Suppressor macrophage treated with lipopolysaccharide for 4 hours (primary cell): ENCODE measurements at regions not wholly inside any gene's neighbourhood (a gene's known extent, or its start where the extent isn't known, plus 50 kb on each side); places are given as distances from the start of the nearest gene placed in this dataset.

Experiments
- DNase-seq: peaks from one replicate; pipeline ENCODE4 v3.0.0-alpha.2; 2020

GRCh38 chr4:38230821-38231563 is 270.8 kb downstream of the PTTG2 start:
- DNase-seq: no peak

GRCh38 chr4:38231626-38232025 is 271.4 kb downstream of the PTTG2 start:
- DNase-seq: no peak

- DNase-seq: no peak
Measured at GRCh38 chr4:38232741-38233140, 272.5 kb downstream of the PTTG2 start.

GRCh38 chr4:38233727-38234480 is 273.7 kb downstream of the PTTG2 start:
- peak; percentile 65 for DNase-seq

- DNase-seq: no peak
Measured at GRCh38 chr4:38235354-38235753, 275.2 kb downstream of the PTTG2 start.

- DNase-seq: no peak
Measured at GRCh38 chr4:38236003-38236402, 275.8 kb downstream of the PTTG2 start.

- DNase-seq: no peak
Measured at GRCh38 chr4:38236503-38236902, 276.3 kb downstream of the PTTG2 start.

- peak; percentile 91 for DNase-seq
Measured at GRCh38 chr4:38237139-38237538, 276.9 kb downstream of the PTTG2 start.

- no peak for DNase-seq
Measured at GRCh38 chr4:38241541-38241940, 281.3 kb downstream of the PTTG2 start.

GRCh38 chr4:38242101-38242500 is 281.9 kb downstream of the PTTG2 start:
- no peak for DNase-seq

- DNase-seq: no peak
Measured at GRCh38 chr4:38242822-38243387, 282.7 kb downstream of the PTTG2 start.

- no peak for DNase-seq
Measured at GRCh38 chr4:38243388-38244053, 283.3 kb downstream of the PTTG2 start.

- no peak for DNase-seq
Measured at GRCh38 chr4:38254825-38255224, 294.6 kb downstream of the PTTG2 start.

GRCh38 chr4:38255572-38255971 is 295.4 kb downstream of the PTTG2 start:
- no peak for DNase-seq

GRCh38 chr4:38266616-38267015 is 306.4 kb downstream of the PTTG2 start:
- peak; percentile 93 for DNase-seq

GRCh38 chr4:38268108-38268820 is 308.1 kb downstream of the PTTG2 start:
- DNase-seq: peak; percentile 60

GRCh38 chr4:38268837-38269236 is 308.6 kb downstream of the PTTG2 start:
- no peak for DNase-seq

GRCh38 chr4:38273407-38273806 is 313.2 kb downstream of the PTTG2 start:
- DNase-seq: peak; percentile 31

- no peak for DNase-seq
Measured at GRCh38 chr4:38275331-38276100, 315.3 kb downstream of the PTTG2 start.

GRCh38 chr4:38278255-38278654 is 318.1 kb downstream of the PTTG2 start:
- DNase-seq: no peak

- no peak for DNase-seq
Measured at GRCh38 chr4:38279077-38279476, 318.9 kb downstream of the PTTG2 start.
